HEK293 (cell line): ENCODE measurements at regions not wholly inside any gene's neighbourhood (a gene's known extent, or its start where the extent isn't known, plus 50 kb on each side); places are given as distances from the start of the nearest gene placed in this dataset.

Experiments
- CTCF ChIA-PET: fragments of 350-600 bp; formaldehyde crosslinking; extraction: SDS; loops from one replicate; lab custom pipeline; 2021; ENCODE audit warnings: antibody characterized with exemption; lab: Yijun Ruan, JAX
- POLR2A ChIA-PET: fragments of 300-600 bp; formaldehyde crosslinking; extraction: SDS; loops from one replicate; lab custom pipeline; 2020; ENCODE audit warnings: antibody characterized with exemption, inconsistent platforms; lab: Yijun Ruan, JAX
- H3K27ac ChIP-seq: fragments of 200-500 bp; sonication (Bioruptor generic); 2 replicates; pipeline ENCODE4 v1.5.1; 2014; ENCODE audit warnings: low read depth, low read length, control low read depth, inconsistent platforms; ENCODE audit errors: extremely low read depth
- H3K36me3 ChIP-seq, 2 experiments: fragments of 200-500 bp in 1 of 2; sonication (Bioruptor generic) in 1 of 2; 1 replicate in 1 of 2; 2 replicates in 1 of 2; pipeline ENCODE4 v1.5.1; 2014 to 2017; ENCODE audit warnings: inconsistent platforms in 2 of 2, low read length in 2 of 2; ENCODE audit not compliant: control insufficient read depth in 2 of 2, insufficient read depth in 1 of 2
- H3K4me1 ChIP-seq: fragments of 200-500 bp; sonication (Bioruptor generic); 2 replicates; pipeline ENCODE4 v1.5.1; 2014; ENCODE audit warnings: mild to moderate bottlenecking, low read length, inconsistent platforms; ENCODE audit not compliant: control insufficient read depth, insufficient read depth
- H3K4me3 ChIP-seq: 2 replicates; pipeline ENCODE4 v1.5.1; 2011; ENCODE audit warnings: low read depth, mild to moderate bottlenecking, control low read depth, low read length, moderate library complexity
- H3K9me3 ChIP-seq: fragments of 200-500 bp; sonication (Bioruptor generic); 2 replicates; pipeline ENCODE4 v1.5.1; 2014; ENCODE audit warnings: low read depth, low read length, inconsistent platforms; ENCODE audit not compliant: control insufficient read depth, insufficient read depth
- BCL11A ChIP-seq: fragments of 450-650 bp; formaldehyde crosslinking; IDR thresholded peaks from 2 replicates; pipeline ENCODE4 v1.5.1; 2016; ENCODE audit warnings: low read depth, missing biosample characterization, missing genetic modification characterization
- MYNN ChIP-seq: fragments of 450-650 bp; formaldehyde crosslinking; IDR thresholded peaks from 2 replicates; pipeline ENCODE4 v1.5.1; 2016; ENCODE audit warnings: missing biosample characterization, missing genetic modification characterization, borderline replicate concordance
- PRDM6 ChIP-seq: fragments of 450-650 bp; formaldehyde crosslinking; IDR thresholded peaks from 2 replicates; pipeline ENCODE4 v1.5.1; 2017; ENCODE audit warnings: missing biosample characterization, missing genetic modification characterization
- REST ChIP-seq: fragments of 450-650 bp; formaldehyde crosslinking; IDR thresholded peaks from 2 replicates; pipeline ENCODE4 v1.5.1; 2016; ENCODE audit warnings: missing biosample characterization, missing genetic modification characterization
- ZBTB10 ChIP-seq: fragments of 450-650 bp; formaldehyde crosslinking; IDR thresholded peaks from 2 replicates; pipeline ENCODE4 v1.5.1; 2016; ENCODE audit warnings: missing biosample characterization, missing genetic modification characterization
- ZFHX2 ChIP-seq: fragments of 450-650 bp; formaldehyde crosslinking; conservative IDR thresholded peaks from 2 replicates; pipeline ENCODE4 v1.5.1; 2016; ENCODE audit warnings: missing biosample characterization, missing genetic modification characterization
- ZFP41 ChIP-seq: fragments of 450-650 bp; formaldehyde crosslinking; IDR thresholded peaks from 2 replicates; pipeline ENCODE4 v1.5.1; 2016; ENCODE audit warnings: missing biosample characterization, missing genetic modification characterization, borderline replicate concordance
- ZNF132 ChIP-seq: fragments of 450-650 bp; formaldehyde crosslinking; IDR thresholded peaks from 2 replicates; pipeline ENCODE4 v1.5.1; 2017; ENCODE audit warnings: missing biosample characterization, missing genetic modification characterization, borderline replicate concordance
- ZNF148 ChIP-seq: fragments of 450-650 bp; formaldehyde crosslinking; IDR thresholded peaks from 2 replicates; pipeline ENCODE4 v1.5.0; 2017; ENCODE audit warnings: missing biosample characterization, missing genetic modification characterization, borderline replicate concordance
- ZNF157 ChIP-seq: fragments of 450-650 bp; formaldehyde crosslinking; IDR thresholded peaks from 2 replicates; pipeline ENCODE4 v1.5.1; 2016; ENCODE audit warnings: missing biosample characterization, missing genetic modification characterization
- ZNF175 ChIP-seq: fragments of 450-650 bp; formaldehyde crosslinking; IDR thresholded peaks from 2 replicates; pipeline ENCODE4 v1.5.1; 2016; ENCODE audit warnings: missing biosample characterization, missing genetic modification characterization
- ZNF280D ChIP-seq: fragments of 450-650 bp; formaldehyde crosslinking; IDR thresholded peaks from 2 replicates; pipeline ENCODE4 v1.5.1; 2016; ENCODE audit warnings: missing biosample characterization, missing genetic modification characterization
- ZNF292 ChIP-seq: fragments of 450-650 bp; formaldehyde crosslinking; IDR thresholded peaks from 2 replicates; pipeline ENCODE4 v1.5.1; 2016; ENCODE audit warnings: low read depth, missing biosample characterization, missing genetic modification characterization, borderline replicate concordance
- ZNF514 ChIP-seq: fragments of 450-650 bp; formaldehyde crosslinking; IDR thresholded peaks from 2 replicates; pipeline ENCODE4 v1.5.1; 2016; ENCODE audit warnings: missing biosample characterization, missing genetic modification characterization
- ZNF529 ChIP-seq: fragments of 450-650 bp; formaldehyde crosslinking; IDR thresholded peaks from 2 replicates; pipeline ENCODE4 v1.5.1; 2017; ENCODE audit warnings: missing genetic modification characterization, missing biosample characterization; ENCODE audit not compliant: insufficient replicate concordance
- ZNF585B ChIP-seq: fragments of 450-650 bp; formaldehyde crosslinking; IDR thresholded peaks from 2 replicates; pipeline ENCODE4 v1.5.1; 2016; ENCODE audit warnings: missing biosample characterization, missing genetic modification characterization
- ZNF670 ChIP-seq: fragments of 450-650 bp; formaldehyde crosslinking; IDR thresholded peaks from 2 replicates; pipeline ENCODE4 v1.5.1; 2016; ENCODE audit warnings: missing biosample characterization, missing genetic modification characterization, low read depth
- ZNF792 ChIP-seq: fragments of 450-650 bp; formaldehyde crosslinking; IDR thresholded peaks from 2 replicates; pipeline ENCODE4 v1.5.1; 2016; ENCODE audit warnings: missing biosample characterization, missing genetic modification characterization
- ZSCAN5A ChIP-seq: fragments of 450-650 bp; formaldehyde crosslinking; IDR thresholded peaks from 2 replicates; pipeline ENCODE4 v1.5.1; 2016; ENCODE audit warnings: missing biosample characterization, missing genetic modification characterization

- no peak overlapping the region for H3K4me3 ChIP-seq
- TF ChIP-seq ZBTB10 (tag by site-specific recombination), result no peak
- TF ChIP-seq ZNF792 (tag by site-specific recombination), result no peak
- no peak for TF ChIP-seq ZNF132 (tag by site-specific recombination)
- no peak for TF ChIP-seq ZNF585B (tag by site-specific recombination)
- TF ChIP-seq REST (tag by site-specific recombination), result no peak
- TF ChIP-seq BCL11A, result no peak
- no peak for TF ChIP-seq ZNF529 (tag by site-specific recombination)
- TF ChIP-seq, all 188 proteins: peak for 0
- Histone ChIP-seq H3K9me3 (no peaks in the 10 kb centered on the region), H3K36me3 (no peaks in the 10 kb centered on the region), H3K4me1 (no peaks in the 10 kb centered on the region), H3K27ac (no peak overlapping the region)
- POLR2A ChIA-PET, result no interaction called here
- CTCF ChIA-PET, result no interaction called here
Observed at GRCh38 chr5:117195076-117195475, 620.5 kb upstream of the SEMA6A start.

- POLR2A ChIA-PET, result no interaction called here
- Histone ChIP-seq H3K36me3 (no peaks in the 10 kb centered on the region), H3K9me3 (no peaks in the 10 kb centered on the region), H3K27ac (no peak overlapping the region), H3K4me3 (no peak overlapping the region), H3K4me1 (no peaks in the 10 kb centered on the region)
- CTCF ChIA-PET, result no interaction called here
- TF ChIP-seq PRDM6 (tag by site-specific recombination) (no peak), MYNN (tag by site-specific recombination) (no peak), ZSCAN5A (tag by site-specific recombination) (no peak), ZNF292 (tag by site-specific recombination) (no peak), ZFHX2 (tag by site-specific recombination) (no peak), ZNF148 (tag by site-specific recombination) (no peak), ZNF157 (tag by site-specific recombination) (no peak), ZFP41 (tag by site-specific recombination) (no peak), ZNF670 (tag by site-specific recombination) (no peak), BCL11A (no peak), ZNF175 (tag by site-specific recombination) (no peak), ZNF132 (tag by site-specific recombination) (no peak), ZNF280D (no peak), ZNF514 (tag by site-specific recombination) (no peak)
Observed at GRCh38 chr5:117191251-117191650, 616.6 kb upstream of the SEMA6A start.
